Keratinocyte (primary cell): ENCODE measurements at regions not wholly inside any gene's neighbourhood (a gene's known extent, or its start where the extent isn't known, plus 50 kb on each side); places are given as distances from the start of the nearest gene placed in this dataset.

ENCODE experiments used
- EZH2 ChIP-seq: IDR thresholded peaks from one replicate; pipeline ENCODE4 v1.6.1; 2012; ENCODE audit warnings: inconsistent platforms, mild to moderate bottlenecking, low read length, moderate library complexity
- TF ChIP-seq, protein P1 (sequence below), 3 experiments: IDR thresholded peaks in 1 of 3; conservative IDR thresholded peaks in 1 of 3; optimal IDR thresholded peaks in 1 of 3; 2 replicates in 2 of 3; 3 replicates in 1 of 3; pipeline versions ENCODE3 to v1.5.1; 2011; ENCODE audit warnings: low read length in 3 of 3, mild to moderate bottlenecking in 3 of 3, moderate library complexity in 2 of 3, control low read depth in 1 of 3, inconsistent platforms in 1 of 3; ENCODE audit not compliant: insufficient read depth in 2 of 3; ENCODE audit errors: extremely low read depth in 1 of 3

DNA sequence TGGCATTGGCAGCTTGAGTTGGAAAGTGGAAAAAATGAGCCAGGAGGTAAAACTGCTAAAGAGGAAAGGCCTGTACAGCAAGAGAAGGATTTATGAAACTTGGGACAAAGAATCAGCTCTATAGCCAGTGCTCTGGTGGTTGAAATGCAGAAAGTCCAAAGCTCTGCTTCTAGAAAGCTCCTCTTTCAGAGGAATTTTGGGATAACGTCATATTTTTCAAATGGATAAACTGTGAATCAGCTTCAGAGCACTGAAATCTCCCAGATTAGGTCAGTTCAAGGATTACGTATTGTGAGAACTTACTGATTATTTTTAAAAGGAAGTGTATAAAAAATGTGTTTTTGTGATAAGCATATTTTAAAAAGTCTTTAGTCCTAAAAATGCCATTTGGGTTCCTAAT is 203.1 kb upstream of the CNOT2 start:
- TF ChIP-seq, protein P1, sequence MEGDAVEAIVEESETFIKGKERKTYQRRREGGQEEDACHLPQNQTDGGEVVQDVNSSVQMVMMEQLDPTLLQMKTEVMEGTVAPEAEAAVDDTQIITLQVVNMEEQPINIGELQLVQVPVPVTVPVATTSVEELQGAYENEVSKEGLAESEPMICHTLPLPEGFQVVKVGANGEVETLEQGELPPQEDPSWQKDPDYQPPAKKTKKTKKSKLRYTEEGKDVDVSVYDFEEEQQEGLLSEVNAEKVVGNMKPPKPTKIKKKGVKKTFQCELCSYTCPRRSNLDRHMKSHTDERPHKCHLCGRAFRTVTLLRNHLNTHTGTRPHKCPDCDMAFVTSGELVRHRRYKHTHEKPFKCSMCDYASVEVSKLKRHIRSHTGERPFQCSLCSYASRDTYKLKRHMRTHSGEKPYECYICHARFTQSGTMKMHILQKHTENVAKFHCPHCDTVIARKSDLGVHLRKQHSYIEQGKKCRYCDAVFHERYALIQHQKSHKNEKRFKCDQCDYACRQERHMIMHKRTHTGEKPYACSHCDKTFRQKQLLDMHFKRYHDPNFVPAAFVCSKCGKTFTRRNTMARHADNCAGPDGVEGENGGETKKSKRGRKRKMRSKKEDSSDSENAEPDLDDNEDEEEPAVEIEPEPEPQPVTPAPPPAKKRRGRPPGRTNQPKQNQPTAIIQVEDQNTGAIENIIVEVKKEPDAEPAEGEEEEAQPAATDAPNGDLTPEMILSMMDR (optimal IDR thresholded peaks at IDR 0.05 in 1 of 3, IDR thresholded peaks at IDR 0.05 in 1 of 3, conservative IDR thresholded peaks at IDR 0.05 in 1 of 3; ENCODE audit: extremely low read depth in 1 of 3, insufficient read depth in 2 of 3, low read length in 3 of 3) = no peak
- no peak for TF ChIP-seq EZH2
